NCI-H2107 treated with DMSO at 0.1 percent for 48 hours (cell line): ENCODE measurements at regions not wholly inside any gene's neighbourhood (a gene's known extent, or its start where the extent isn't known, plus 50 kb on each side); places are given as distances from the start of the nearest gene placed in this dataset.

Experiments
- DNase-seq: peaks from one replicate; lab custom pipeline; 2025; ENCODE audit not compliant: unreplicated experiment; lab: John Stamatoyannopoulos, UW

DNA sequence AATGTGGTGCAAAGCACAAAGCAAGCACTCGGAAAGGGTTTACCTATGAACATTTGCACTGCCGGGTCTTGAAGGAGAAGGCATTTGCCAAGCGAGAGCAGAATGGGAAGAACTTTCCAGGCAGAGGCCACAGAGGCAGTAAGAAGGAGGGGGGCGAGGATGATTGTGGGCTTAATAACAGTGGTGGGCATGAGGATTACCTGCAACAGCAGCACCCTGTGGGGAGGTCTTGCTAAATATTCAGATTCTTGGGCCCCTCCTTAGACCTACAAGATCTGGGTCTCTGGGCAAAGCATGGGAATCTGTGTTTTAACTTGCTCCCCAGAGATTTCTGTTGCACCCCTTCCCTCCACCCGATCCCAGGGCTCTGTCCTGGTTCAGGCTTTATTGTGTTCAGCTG, 75.1 kb upstream of the ZBED5 start:
- DNase-seq: no peak

DNA sequence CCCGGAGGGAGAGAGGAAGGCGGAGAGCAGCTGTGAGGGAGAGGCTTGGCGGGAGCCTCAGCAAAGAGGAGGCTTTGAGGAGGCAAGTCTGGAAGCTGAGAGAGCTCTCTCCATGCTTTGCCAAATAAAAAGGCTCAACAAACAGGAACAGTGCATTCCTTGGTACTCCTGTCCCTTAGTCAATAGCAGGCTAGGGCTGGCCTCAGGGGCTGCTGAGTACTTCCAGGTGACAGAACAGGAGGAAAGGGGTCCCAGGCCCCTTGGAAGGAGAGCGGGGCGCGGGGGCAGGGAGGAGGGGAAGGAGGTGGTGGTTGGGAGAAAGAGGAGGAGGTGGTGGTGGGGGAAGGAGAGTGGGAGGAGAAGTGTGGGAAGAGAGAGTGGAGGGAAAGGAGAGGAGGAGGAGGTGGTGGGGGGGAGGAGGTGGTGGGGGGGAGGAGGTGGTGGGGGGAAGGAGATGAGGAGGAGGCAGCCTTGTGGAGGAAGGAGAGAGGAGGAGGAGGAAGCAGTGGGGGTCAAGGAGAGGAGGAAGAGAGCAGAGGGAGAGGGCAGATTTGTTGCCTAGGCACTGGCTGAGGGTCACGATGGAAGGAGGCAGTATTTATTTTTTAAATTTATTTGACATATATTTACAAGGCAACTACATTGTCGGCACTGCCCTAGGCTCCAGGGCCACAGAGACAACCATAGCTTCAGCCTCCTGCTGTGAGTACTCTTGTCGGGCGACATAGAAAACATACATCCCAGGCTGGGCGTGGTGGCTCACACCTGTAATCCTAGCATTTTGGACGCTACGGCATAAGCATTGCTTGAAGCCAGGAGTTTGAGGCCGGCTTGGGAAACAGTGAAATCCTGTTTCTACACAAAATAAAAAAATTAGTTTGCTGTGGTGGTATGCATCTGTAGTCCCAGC, 74.2 kb upstream of the ZBED5 start:
- DNase-seq: no peak

DNA sequence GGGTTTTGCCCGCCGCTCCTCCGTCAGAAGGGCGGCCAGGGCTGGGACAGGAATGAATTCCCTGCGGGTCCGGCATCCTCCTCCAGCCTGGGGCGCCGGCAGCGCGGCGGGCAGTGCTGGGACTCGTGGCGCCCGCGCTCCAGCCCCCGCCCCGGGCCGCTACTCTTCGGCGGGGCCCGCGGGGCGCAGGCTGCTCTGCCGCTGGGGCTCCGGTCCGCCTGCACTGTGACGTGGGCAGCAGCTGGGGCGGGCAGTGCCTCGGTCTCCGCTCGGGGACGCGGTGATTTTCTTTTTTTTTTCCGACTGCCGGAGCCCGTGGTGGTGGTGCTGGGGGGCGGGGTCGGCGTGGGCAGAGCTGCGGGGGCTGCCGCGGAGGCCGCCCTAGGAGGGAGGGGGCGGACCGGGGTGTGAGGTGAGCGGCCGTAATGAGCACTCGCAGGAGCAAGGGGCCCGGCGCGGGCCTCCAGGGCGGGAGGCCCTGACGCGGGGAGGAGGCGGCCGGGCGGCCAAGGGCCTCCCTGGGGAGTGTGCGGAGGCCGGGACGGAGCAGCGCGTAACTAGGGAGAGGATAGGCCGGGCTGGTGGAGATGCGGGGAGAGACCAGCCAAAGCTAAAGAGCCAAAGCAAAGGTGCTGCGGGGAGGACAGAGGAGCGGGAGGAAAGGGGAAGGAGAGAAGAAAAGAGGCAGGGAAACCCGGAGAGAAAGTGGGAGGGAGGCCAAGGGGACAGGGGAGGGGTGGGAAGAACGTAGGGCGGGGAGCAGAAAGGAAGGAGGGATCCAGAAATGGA, 73.3 kb upstream of the ZBED5 start:
- peak; percentile 33 for DNase-seq

DNA sequence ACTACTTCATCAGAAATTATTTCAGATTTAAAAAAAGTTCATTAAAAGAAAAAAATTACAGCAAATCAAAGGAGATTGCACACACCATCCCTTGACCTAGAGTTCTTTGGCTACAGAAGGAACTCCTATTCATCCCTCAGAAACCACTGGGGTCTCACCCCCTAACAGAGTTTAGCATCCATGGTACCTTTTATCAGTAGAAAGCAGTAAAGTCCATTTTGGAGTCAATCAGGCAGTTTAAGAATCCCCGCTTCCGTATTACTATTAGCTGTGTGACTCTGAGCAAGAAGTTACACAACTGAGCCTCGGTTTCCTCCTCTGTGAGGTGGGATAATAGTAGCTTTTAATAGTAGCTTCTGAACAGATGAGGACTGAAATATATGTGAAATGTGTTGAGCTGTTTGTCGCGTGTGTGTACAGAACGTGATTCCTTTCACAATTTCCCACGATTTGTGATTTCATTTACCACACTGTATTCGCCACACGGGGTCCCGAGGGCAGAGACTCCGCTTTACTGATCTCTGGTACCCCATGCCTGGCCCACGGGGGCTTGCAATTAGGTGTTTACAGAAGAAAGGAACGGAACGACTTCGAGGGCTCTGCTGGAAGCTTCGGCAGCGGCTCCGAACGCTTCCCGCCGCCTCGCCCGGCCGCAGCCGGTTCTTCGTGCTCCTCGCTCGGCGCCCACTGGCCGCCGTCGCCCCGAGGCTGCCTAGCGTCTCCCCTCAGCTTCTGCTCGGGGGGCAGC, 72.5 kb upstream of the ZBED5 start:
- no peak for DNase-seq

DNA sequence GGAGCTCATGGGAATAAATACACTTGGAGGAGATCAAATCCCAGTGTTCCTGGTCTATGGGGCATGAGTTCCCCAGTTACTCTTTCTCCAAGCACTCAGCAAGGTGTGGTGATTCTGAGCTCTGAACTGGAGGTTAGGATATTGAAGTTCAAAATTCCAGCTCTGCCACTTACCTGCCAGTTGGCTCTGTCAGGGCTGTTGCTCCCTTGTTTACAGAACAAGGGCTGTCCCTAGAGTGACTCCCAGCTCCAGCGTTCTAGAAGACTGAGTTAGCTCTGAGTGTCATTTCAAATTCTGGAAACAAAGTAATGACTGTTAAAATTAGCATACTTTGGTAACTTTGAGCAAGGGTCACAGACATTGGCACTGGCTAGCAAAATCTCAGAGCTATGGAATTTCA, 69.7 kb upstream of the ZBED5 start:
- no peak for DNase-seq

DNA sequence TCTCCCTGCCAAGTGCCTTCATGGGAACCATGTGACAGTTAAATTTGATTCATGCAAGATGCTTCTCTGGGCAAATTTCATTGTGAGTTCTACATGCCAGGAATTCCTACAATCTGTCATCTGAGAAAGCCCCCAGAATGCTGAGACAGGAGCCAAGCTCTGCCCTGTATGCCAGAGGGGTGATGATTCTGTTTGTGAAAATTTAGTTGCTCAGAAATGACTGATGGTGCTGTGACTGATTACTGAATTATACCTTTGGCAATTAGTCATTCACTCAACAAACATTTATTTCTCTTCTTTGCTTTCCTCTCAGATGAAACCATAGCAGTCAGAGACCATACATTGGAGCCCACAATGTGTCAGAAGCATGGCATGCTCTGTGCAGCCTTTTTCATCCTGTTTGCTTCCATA, 69.0 kb upstream of the ZBED5 start:
- DNase-seq: no peak

DNA sequence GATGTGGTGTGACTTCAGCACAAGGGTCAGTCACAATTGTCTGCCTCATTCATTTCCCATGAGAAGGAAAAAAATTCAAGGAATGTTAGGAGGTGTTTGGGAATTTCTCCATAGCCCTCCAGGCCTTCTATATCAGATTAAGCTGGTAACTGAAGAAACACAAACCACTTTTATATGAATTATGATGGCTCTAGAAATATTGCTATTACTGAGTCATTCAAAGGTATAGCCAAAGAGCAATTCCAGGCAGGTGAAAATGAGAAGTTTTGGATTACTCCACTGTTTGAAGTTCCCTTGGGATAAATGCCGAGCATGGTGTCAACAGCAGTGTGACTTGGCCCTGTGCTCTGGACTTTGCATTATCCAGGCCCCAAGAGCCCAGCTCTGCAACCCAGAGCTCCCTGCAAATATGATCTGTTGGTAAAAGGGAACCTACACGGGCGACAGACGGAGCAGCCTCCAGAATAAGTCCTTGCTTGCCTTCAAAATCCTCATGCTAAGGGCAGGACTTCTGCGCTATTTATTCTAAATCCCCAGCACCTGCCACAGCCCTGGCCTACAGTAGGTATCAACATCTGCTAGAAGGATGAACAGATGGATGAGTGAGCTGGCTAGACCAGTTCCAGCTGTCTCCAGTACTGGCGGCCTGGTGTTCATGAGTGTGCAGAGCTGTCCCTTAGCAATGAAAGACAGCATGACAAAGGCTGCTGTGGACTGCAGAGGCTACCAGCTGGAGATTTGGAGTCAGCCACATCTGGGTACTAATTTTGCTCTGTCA, 67.5 kb upstream of the ZBED5 start:
- DNase-seq: no peak

DNA sequence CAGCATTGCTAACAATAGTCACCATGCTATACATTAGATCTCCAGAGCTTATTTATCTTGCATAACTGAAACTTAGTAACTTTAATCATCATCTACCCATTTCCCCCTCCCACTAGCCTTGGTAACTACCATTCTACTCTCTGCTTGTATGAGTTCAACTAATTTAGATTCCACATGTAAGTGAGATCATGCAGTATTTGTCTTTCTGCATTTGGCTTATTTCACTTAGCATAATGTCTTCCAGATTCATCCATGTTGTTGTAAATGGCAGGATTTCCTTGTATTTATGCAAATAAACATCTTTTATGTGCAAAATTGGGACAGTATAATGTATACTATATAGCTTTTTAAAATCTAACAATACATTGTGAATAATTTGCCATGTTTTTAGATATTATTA, 66.0 kb upstream of the ZBED5 start:
- DNase-seq: no peak

DNA sequence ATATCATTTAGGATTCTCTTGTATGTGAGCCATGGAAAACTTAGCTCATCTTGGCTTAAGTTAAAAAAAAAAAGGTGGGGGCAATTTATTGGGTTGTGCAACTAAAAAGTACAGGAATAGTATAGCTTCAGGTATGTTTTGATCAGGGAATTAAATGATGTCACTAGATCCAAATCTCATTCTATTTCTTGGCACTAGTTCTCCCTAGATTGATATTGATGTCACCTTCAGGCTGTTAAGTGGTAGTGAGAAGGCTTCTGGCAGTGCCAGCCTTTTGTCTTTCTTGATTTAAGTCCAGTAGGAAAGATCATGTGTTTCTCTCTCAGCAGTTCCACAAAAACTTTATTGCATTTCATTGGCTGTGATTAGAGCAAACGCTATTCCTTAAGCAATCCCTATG, 65.0 kb upstream of the ZBED5 start:
- no peak for DNase-seq

DNA sequence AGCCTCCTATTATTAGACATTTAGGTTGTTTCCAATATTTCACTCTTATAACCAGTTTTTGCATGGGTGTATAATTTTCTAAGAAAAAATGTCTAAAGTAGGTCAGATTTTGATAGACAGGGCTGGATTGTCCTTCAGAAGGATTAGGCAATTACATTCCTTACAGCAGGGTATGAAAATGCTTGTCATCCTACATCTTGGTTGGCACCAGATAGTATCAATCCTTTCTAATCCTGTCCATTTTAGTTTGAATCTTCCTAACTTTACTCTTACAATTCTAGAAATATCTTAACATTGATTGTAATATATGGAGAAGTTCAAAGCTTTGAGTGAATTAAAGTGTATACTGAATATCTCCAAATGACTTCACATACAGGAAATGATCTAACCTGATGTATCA, 63.0 kb upstream of the ZBED5 start:
- no peak for DNase-seq

DNA sequence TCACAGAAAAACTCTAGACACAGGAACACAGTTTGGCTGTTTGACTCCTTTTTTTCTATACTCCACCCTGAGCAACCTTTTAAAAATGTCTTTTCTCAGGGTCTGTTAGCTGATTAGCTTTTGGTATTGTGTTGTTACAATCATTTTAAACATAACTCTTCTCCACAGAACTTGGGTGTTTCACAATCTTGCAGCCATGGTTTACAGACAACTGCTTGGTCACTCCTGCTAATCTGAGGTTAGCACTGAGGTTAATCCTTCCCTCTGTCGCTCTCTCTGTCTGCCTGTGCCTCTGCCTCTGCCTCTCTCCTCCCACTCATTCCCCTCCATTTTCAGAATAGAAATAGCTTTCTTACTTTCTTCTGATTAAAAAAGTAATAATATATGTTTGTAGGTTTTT, 62.4 kb upstream of the ZBED5 start:
- no peak for DNase-seq

DNA sequence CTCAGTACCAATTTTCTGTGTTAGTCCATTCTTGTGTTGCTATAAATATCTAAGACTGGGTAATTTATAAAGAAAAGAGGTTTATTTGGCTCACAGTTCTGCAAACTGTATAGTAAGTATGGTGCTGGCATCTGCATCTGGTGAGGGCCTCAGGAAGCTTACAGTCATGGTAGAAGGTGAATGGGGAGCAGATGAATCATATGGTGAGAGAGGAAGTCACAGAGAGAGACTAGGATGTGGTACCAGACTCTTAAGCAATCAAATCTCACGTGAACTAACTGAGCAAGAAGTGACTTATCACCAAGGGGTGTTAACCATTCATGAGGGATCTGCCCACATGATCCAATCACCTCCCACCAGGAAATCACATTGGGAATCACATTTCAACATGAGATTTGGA, 60.8 kb upstream of the ZBED5 start:
- DNase-seq: no peak

DNA sequence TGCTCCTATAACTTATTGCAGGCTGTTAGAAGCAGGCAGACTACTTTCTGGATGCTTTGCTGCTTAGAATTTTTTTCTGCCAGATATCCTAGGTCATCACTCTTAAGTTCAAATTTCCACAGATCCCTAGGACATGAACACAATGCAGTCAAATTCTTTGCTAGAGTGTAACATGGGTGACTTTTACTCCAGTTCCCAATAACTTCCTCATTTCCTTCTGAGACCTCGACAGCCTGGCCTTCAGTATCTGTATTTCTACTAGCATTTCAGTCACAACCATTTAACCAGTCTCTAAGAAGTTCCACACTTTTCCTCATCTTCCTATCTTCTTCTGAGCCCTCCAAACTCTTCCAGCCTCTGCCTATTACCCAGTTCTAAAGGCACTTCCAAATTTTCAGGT, 60.4 kb upstream of the ZBED5 start:
- DNase-seq: no peak

DNA sequence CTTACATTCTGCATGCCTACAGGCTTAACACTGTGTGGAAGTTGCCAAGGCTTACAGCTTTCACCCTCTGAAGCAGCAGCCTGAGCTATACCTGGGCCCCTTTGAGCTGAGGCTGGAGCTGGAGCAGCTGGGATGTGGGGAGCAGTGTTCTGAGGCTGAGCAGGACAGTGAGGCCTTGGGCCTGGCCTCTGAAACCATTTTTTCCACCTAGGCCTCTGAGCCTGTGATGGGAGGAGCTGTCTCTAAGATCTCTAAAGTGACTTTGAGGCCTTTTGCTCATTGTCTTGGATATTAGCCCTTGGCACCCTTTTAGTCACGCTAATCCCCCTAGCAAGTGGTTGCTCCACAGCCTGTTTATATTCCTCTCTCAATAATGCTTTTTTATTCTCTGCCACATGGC, 59.9 kb upstream of the ZBED5 start:
- no peak for DNase-seq

DNA sequence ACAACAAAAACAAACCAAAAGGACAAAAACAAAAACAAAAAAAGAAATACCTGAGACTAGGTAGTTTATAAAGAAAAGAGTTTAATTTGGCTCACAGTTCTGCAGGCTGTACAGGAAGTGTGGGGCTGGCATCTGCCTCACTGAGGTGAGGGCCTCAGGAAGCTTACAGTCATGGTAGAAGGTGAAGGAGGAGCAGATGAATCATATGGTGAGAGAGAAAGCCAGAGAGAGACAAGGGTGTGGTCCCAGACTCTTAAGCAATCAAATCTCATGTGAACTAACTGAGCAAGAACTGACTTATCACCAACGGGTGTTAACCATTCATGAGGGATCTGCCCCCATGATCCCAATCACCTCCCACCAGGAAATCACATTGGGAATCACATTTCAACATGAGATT, 58.8 kb upstream of the ZBED5 start:
- no peak for DNase-seq

DNA sequence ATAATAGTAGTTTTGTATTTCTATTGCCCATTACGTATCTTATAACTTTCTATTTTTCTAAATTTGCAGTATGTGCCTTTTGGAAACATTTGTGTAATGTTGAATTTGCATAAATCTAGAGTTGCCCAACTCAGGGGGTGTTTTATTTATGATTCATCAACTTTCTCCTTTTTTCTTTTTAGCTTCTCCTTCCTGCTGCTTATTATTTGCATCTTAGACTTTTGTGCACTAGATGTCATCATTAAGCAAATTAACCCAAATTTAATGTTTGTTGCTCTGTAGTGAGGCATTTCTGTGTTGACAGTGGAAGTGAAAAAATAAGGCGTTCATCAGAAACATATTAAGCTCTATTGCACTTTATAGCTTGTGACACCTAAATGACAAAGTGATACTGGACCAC, 56.2 kb upstream of the ZBED5 start:
- no peak for DNase-seq

DNA sequence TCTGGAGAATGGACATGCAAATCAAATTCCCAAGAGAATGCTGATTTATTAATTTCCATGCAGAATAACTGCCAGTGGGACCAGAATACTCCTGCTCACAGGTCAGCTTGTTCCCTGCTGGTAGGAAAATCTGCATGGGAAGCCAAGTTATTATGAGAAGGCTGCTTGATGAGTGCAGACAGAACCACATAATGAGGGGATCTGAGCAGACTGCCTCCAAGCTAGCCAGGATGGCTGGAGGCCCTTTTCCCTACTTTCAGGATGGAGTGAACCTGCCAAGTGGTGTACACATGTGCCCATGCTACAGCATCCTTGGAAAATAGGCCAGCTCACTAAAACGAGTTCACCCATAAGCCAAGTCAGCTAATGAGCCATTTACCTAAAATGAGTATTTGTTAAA, 55.2 kb upstream of the ZBED5 start:
- no peak for DNase-seq

DNA sequence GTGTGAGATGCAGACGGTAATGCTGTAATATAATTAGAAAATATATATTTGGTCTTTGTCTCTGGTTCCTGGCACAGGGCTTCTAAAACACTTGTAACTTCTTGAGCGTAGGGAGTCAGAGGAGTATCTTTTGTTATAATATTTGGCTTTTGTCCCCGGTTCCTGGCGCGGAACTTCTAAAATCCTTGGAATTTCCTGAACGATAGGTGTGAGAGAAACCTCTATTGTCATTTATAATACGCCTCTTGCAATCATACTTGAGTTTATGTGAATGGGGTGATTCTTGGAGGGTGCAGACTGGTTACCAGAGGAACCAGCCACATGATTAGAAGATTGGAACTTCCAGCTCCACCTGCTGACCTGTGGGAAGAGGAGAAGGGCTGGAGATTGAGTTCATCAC, 54.1 kb upstream of the ZBED5 start:
- peak; percentile 71 for DNase-seq

DNA sequence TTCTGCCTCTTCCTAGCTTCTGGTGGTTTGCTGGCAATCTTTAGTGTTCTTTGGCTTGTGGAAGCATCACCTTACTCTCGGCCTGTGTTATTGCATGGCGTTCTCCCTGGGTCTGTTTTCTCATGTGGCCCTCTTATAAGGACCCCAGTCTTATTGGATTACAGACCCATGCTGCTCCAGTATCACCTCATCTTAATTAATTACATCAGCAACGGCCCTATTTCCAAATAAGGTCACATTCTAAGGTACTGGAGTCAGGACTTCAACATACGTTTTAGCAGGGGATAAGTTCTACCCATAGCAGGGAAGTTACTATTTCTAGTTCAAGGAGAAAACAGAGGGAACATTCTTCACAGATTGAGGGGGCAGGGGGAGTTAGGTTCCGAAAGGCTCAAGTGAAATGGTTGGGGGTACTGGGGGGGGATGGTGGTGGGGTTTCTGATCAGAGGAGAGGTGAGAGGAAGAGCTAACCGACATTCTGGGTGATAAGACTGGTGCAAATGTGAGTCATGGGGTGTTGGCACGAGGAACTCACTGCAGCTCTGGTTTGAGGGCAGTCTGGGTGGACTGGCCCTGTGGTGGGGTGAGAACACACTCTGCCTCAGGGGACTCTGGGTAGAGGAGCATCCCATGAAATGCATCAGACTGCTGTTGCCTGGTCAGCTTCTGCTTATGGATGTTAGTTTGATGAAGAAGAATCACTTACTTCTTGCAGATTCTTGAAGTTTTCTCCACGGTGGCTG, 51.5 kb upstream of the ZBED5 start:
- no peak for DNase-seq

DNA sequence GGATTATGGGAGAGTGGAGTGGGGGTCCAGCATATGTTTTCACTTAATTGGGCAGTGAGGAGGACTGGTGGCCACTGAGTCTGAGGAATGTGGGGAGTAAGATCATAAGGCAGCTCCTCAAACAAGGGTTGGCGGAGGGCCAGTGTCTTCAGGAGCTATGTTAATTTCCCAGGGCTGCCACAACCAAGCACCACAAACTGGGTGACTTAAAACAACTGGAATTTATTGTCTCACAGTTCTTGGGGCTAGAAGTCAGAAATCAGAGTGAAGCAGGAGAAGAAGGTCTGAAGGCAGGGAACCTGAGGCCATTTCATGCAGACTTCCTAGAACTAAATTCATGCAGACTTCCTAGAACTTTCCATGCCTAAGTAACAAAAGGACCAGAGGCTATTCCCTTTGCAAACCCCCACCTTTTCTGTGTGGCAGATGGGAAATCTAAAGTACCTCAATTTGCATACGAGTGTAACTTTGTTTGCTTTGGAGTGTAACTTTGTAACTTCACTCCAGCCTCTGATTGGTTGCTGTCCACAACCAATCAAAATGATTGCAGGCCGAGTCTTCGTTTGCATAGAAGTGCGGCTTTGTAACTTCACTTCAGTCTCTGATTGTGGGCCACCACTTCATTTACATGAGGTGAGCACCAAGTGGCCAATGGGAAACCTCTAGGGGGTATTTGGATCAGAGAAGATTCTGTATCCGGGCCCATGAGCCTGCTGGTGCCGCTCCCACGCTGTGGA, 50.5 kb upstream of the ZBED5 start:
- DNase-seq: no peak
